ENCODE measurements at regions not wholly inside any gene's neighbourhood (a gene's known extent, or its start where the extent isn't known, plus 50 kb on each side); places are given as distances from the start of the nearest gene placed in this dataset.
"Not testable (repeated sequence)": the region's sequence is repeated elsewhere in the genome, so short reads cannot be mapped to it uniquely, and the experiment has no call there.

DNA sequence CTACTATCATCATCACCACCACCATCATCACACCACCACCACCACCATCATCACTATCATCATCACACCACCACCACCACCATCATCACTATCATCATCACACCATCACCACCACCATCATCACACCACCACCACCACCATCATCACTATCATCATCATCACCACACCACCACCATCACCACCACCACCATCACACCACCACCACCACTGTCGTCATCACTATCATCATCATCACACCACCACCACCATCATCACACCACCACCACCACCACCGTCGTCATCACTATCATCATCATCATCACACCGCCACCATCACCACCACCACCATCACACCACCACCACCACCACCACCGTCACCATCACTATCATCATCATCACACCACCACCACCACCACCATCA is 100.1 kb downstream of the BUB3 start:
- not testable (repeated sequence) for TF ChIP-seq ZSCAN16 (tag by site-specific recombination; IDR thresholded peaks at IDR 0.05); YY1 (tag by site-specific recombination; IDR thresholded peaks at IDR 0.05); ZNF335 (tag by site-specific recombination; conservative IDR thresholded peaks at IDR 0.05); ZNF544 (tag by site-specific recombination; IDR thresholded peaks at IDR 0.05)

All from HEK293 (cell line).